ENCODE measurements at regions not wholly inside any gene's neighbourhood (a gene's known extent, or its start where the extent isn't known, plus 50 kb on each side); places are given as distances from the start of the nearest gene placed in this dataset.

GRCh38 chr16:25443994-25444393 is 186.3 kb upstream of the ZKSCAN2 start:
- Histone ChIP-seq H3K4me3 (ENCODE audit: low read depth in 1 of 2, low read length in 2 of 2) (no peak overlapping the region), H3K27ac (ENCODE audit: low read length) (no peak overlapping the region), H3K27me3 (ENCODE audit: low read depth, low read length) (no peaks in the 10 kb centered on the region), H3K4me1 (ENCODE audit: control insufficient read depth in 1 of 2, insufficient read depth in 2 of 2, low read length in 2 of 2) (no peaks in the 10 kb centered on the region), H3K36me3 (ENCODE audit: control insufficient read depth in 1 of 2, insufficient read depth in 2 of 2, low read length in 2 of 2) (no peaks in the 10 kb centered on the region), H3K9me3 (ENCODE audit: control insufficient read depth in 1 of 2, low read length in 2 of 2) (peaks cover 6 to 9% of the 10 kb centered on the region in 2 donors)

- Histone ChIP-seq H3K27me3 (ENCODE audit: low read depth, low read length) (no peaks in the 10 kb centered on the region), H3K9me3 (ENCODE audit: control insufficient read depth in 1 of 2, low read length in 2 of 2) (no peaks in the 10 kb centered on the region), H3K27ac (ENCODE audit: low read length) (no peak overlapping the region), H3K4me1 (ENCODE audit: control insufficient read depth in 1 of 2, insufficient read depth in 2 of 2, low read length in 2 of 2) (no peaks in the 10 kb centered on the region), H3K36me3 (ENCODE audit: control insufficient read depth in 1 of 2, insufficient read depth in 2 of 2, low read length in 2 of 2) (no peaks in the 10 kb centered on the region), H3K4me3 (ENCODE audit: low read depth in 1 of 2, low read length in 2 of 2) (no peak overlapping the region)
Observed at GRCh38 chr16:25434064-25434463, 176.4 kb upstream of the ZKSCAN2 start.

GRCh38 chr16:25433388-25433787 is 175.7 kb upstream of the ZKSCAN2 start:
- Histone ChIP-seq H3K4me3 (ENCODE audit: low read depth in 1 of 2, low read length in 2 of 2) (no peak overlapping the region), H3K27me3 (ENCODE audit: low read depth, low read length) (no peaks in the 10 kb centered on the region), H3K27ac (ENCODE audit: low read length) (no peak overlapping the region), H3K4me1 (ENCODE audit: control insufficient read depth in 1 of 2, insufficient read depth in 2 of 2, low read length in 2 of 2) (no peaks in the 10 kb centered on the region), H3K9me3 (ENCODE audit: control insufficient read depth in 1 of 2, low read length in 2 of 2) (peaks cover 0 to 1% of the 10 kb centered on the region in 2 donors), H3K36me3 (ENCODE audit: control insufficient read depth in 1 of 2, insufficient read depth in 2 of 2, low read length in 2 of 2) (no peaks in the 10 kb centered on the region)

GRCh38 chr16:25431472-25431871 is 173.8 kb upstream of the ZKSCAN2 start:
- no peaks in the 10 kb centered on the region for H3K27me3 ChIP-seq (ENCODE audit: low read depth, low read length)
- H3K4me3 ChIP-seq (ENCODE audit: low read depth in 1 of 2, low read length in 2 of 2) = no peak overlapping the region
- H3K27ac ChIP-seq (ENCODE audit: low read length) = no peak overlapping the region
- H3K9me3 ChIP-seq (ENCODE audit: control insufficient read depth in 1 of 2, low read length in 2 of 2) = peaks cover 0 to 8% of the 10 kb centered on the region in 2 donors
- no peaks in the 10 kb centered on the region for H3K36me3 ChIP-seq (ENCODE audit: control insufficient read depth in 1 of 2, insufficient read depth in 2 of 2, low read length in 2 of 2)
- H3K4me1 ChIP-seq (ENCODE audit: control insufficient read depth in 1 of 2, insufficient read depth in 2 of 2, low read length in 2 of 2) = no peaks in the 10 kb centered on the region

GRCh38 chr16:25426829-25427228 is 169.2 kb upstream of the ZKSCAN2 start:
- H3K27ac ChIP-seq (ENCODE audit: low read length) = no peak overlapping the region
- no peak overlapping the region for H3K4me3 ChIP-seq (ENCODE audit: low read depth in 1 of 2, low read length in 2 of 2)
- no peaks in the 10 kb centered on the region for H3K36me3 ChIP-seq (ENCODE audit: control insufficient read depth in 1 of 2, insufficient read depth in 2 of 2, low read length in 2 of 2)
- peaks cover 0 to 8% of the 10 kb centered on the region in 2 donors for H3K9me3 ChIP-seq (ENCODE audit: control insufficient read depth in 1 of 2, low read length in 2 of 2)
- no peaks in the 10 kb centered on the region for H3K27me3 ChIP-seq (ENCODE audit: low read depth, low read length)
- H3K4me1 ChIP-seq (ENCODE audit: control insufficient read depth in 1 of 2, insufficient read depth in 2 of 2, low read length in 2 of 2) = no peaks in the 10 kb centered on the region

- no peaks in the 10 kb centered on the region for H3K36me3 ChIP-seq (ENCODE audit: control insufficient read depth in 1 of 2, insufficient read depth in 2 of 2, low read length in 2 of 2)
- H3K4me3 ChIP-seq (ENCODE audit: low read depth in 1 of 2, low read length in 2 of 2) = no peak overlapping the region
- no peaks in the 10 kb centered on the region for H3K27me3 ChIP-seq (ENCODE audit: low read depth, low read length)
- H3K4me1 ChIP-seq (ENCODE audit: control insufficient read depth in 1 of 2, insufficient read depth in 2 of 2, low read length in 2 of 2) = no peaks in the 10 kb centered on the region
- H3K9me3 ChIP-seq (ENCODE audit: control insufficient read depth in 1 of 2, low read length in 2 of 2) = no peaks in the 10 kb centered on the region
- H3K27ac ChIP-seq (ENCODE audit: low read length) = no peak overlapping the region
Observed at GRCh38 chr16:25419681-25420080, 162.0 kb upstream of the ZKSCAN2 start.

- Histone ChIP-seq H3K4me3 (ENCODE audit: low read depth in 1 of 2, low read length in 2 of 2) (no peak overlapping the region), H3K9me3 (ENCODE audit: control insufficient read depth in 1 of 2, low read length in 2 of 2) (no peaks in the 10 kb centered on the region), H3K4me1 (ENCODE audit: control insufficient read depth in 1 of 2, insufficient read depth in 2 of 2, low read length in 2 of 2) (no peaks in the 10 kb centered on the region), H3K27ac (ENCODE audit: low read length) (no peak overlapping the region), H3K27me3 (ENCODE audit: low read depth, low read length) (no peaks in the 10 kb centered on the region), H3K36me3 (ENCODE audit: control insufficient read depth in 1 of 2, insufficient read depth in 2 of 2, low read length in 2 of 2) (no peaks in the 10 kb centered on the region)
Observed at GRCh38 chr16:25419153-25419552, 161.5 kb upstream of the ZKSCAN2 start.

GRCh38 chr16:25416002-25416401 is 158.4 kb upstream of the ZKSCAN2 start:
- Histone ChIP-seq H3K4me3 (ENCODE audit: low read depth in 1 of 2, low read length in 2 of 2) (no peak overlapping the region), H3K36me3 (ENCODE audit: control insufficient read depth in 1 of 2, insufficient read depth in 2 of 2, low read length in 2 of 2) (no peaks in the 10 kb centered on the region), H3K9me3 (ENCODE audit: control insufficient read depth in 1 of 2, low read length in 2 of 2) (no peaks in the 10 kb centered on the region), H3K27ac (ENCODE audit: low read length) (no peak overlapping the region), H3K27me3 (ENCODE audit: low read depth, low read length) (no peaks in the 10 kb centered on the region), H3K4me1 (ENCODE audit: control insufficient read depth in 1 of 2, insufficient read depth in 2 of 2, low read length in 2 of 2) (no peaks in the 10 kb centered on the region)

- Histone ChIP-seq H3K4me1 (ENCODE audit: control insufficient read depth in 1 of 2, insufficient read depth in 2 of 2, low read length in 2 of 2) (no peaks in the 10 kb centered on the region), H3K27me3 (ENCODE audit: low read depth, low read length) (no peaks in the 10 kb centered on the region), H3K9me3 (ENCODE audit: control insufficient read depth in 1 of 2, low read length in 2 of 2) (no peaks in the 10 kb centered on the region), H3K36me3 (ENCODE audit: control insufficient read depth in 1 of 2, insufficient read depth in 2 of 2, low read length in 2 of 2) (no peaks in the 10 kb centered on the region), H3K27ac (ENCODE audit: low read length) (no peak overlapping the region), H3K4me3 (ENCODE audit: low read depth in 1 of 2, low read length in 2 of 2) (no peak overlapping the region)
Observed at GRCh38 chr16:25413975-25414374, 156.3 kb upstream of the ZKSCAN2 start.

GRCh38 chr16:25413133-25413532 is 155.5 kb upstream of the ZKSCAN2 start:
- no peaks in the 10 kb centered on the region for H3K36me3 ChIP-seq (ENCODE audit: control insufficient read depth in 1 of 2, insufficient read depth in 2 of 2, low read length in 2 of 2)
- H3K9me3 ChIP-seq (ENCODE audit: control insufficient read depth in 1 of 2, low read length in 2 of 2) = no peaks in the 10 kb centered on the region
- no peak overlapping the region for H3K27ac ChIP-seq (ENCODE audit: low read length)
- no peaks in the 10 kb centered on the region for H3K27me3 ChIP-seq (ENCODE audit: low read depth, low read length)
- no peak overlapping the region for H3K4me3 ChIP-seq (ENCODE audit: low read depth in 1 of 2, low read length in 2 of 2)
- no peaks in the 10 kb centered on the region for H3K4me1 ChIP-seq (ENCODE audit: control insufficient read depth in 1 of 2, insufficient read depth in 2 of 2, low read length in 2 of 2)

- Histone ChIP-seq H3K27me3 (ENCODE audit: low read depth, low read length) (no peaks in the 10 kb centered on the region), H3K36me3 (ENCODE audit: control insufficient read depth in 1 of 2, insufficient read depth in 2 of 2, low read length in 2 of 2) (no peaks in the 10 kb centered on the region), H3K9me3 (ENCODE audit: control insufficient read depth in 1 of 2, low read length in 2 of 2) (no peaks in the 10 kb centered on the region), H3K4me1 (ENCODE audit: control insufficient read depth in 1 of 2, insufficient read depth in 2 of 2, low read length in 2 of 2) (no peaks in the 10 kb centered on the region), H3K4me3 (ENCODE audit: low read depth in 1 of 2, low read length in 2 of 2) (no peak overlapping the region), H3K27ac (ENCODE audit: low read length) (no peak overlapping the region)
Observed at GRCh38 chr16:25411396-25412081, 153.9 kb upstream of the ZKSCAN2 start.

GRCh38 chr16:25403852-25404251 is 146.2 kb upstream of the ZKSCAN2 start:
- Histone ChIP-seq H3K27me3 (ENCODE audit: low read depth, low read length) (no peaks in the 10 kb centered on the region), H3K36me3 (ENCODE audit: control insufficient read depth in 1 of 2, insufficient read depth in 2 of 2, low read length in 2 of 2) (no peaks in the 10 kb centered on the region), H3K27ac (ENCODE audit: low read length) (no peak overlapping the region), H3K4me1 (ENCODE audit: control insufficient read depth in 1 of 2, insufficient read depth in 2 of 2, low read length in 2 of 2) (no peaks in the 10 kb centered on the region), H3K4me3 (ENCODE audit: low read depth in 1 of 2, low read length in 2 of 2) (no peak overlapping the region), H3K9me3 (ENCODE audit: control insufficient read depth in 1 of 2, low read length in 2 of 2) (peaks cover 0 to 3% of the 10 kb centered on the region in 2 donors)
